ENCODE measurements at regions not wholly inside any gene's neighbourhood (a gene's known extent, or its start where the extent isn't known, plus 50 kb on each side); places are given as distances from the start of the nearest gene placed in this dataset.

GRCh38 chr2:7913974-7914373 is 767.9 kb upstream of the ID2 start:
- no peak for FAIRE-seq

- no peak for FAIRE-seq
Observed at GRCh38 chr2:7915302-7916091, 766.4 kb upstream of the ID2 start.

GRCh38 chr2:7916670-7917069 is 765.2 kb upstream of the ID2 start:
- FAIRE-seq: no peak

GRCh38 chr2:7919510-7919909 is 762.3 kb upstream of the ID2 start:
- no peak for FAIRE-seq

- FAIRE-seq: no peak
Observed at GRCh38 chr2:7924023-7924762, 757.7 kb upstream of the ID2 start.

GRCh38 chr2:7925506-7925905 is 756.4 kb upstream of the ID2 start:
- FAIRE-seq: no peak

GRCh38 chr2:7927691-7928090 is 754.2 kb upstream of the ID2 start:
- no peak for FAIRE-seq

- no peak for FAIRE-seq
Observed at GRCh38 chr2:7929281-7929680, 752.6 kb upstream of the ID2 start.

- FAIRE-seq: no peak
Observed at GRCh38 chr2:7930800-7931635, 750.8 kb upstream of the ID2 start.

GRCh38 chr2:7931808-7932207 is 750.0 kb upstream of the ID2 start:
- FAIRE-seq: no peak

- no peak for FAIRE-seq
Observed at GRCh38 chr2:7933672-7934071, 748.2 kb upstream of the ID2 start.

GRCh38 chr2:7934476-7934875 is 747.4 kb upstream of the ID2 start:
- no peak for FAIRE-seq

GRCh38 chr2:7937082-7937481 is 744.8 kb upstream of the ID2 start:
- no peak for FAIRE-seq

GRCh38 chr2:7940723-7941122 is 741.1 kb upstream of the ID2 start:
- FAIRE-seq: no peak

GRCh38 chr2:7943446-7943845 is 738.4 kb upstream of the ID2 start:
- no peak for FAIRE-seq

- no peak for FAIRE-seq
Observed at GRCh38 chr2:7945026-7945425, 736.8 kb upstream of the ID2 start.

- FAIRE-seq: no peak
Observed at GRCh38 chr2:7950035-7950612, 731.7 kb upstream of the ID2 start.

- FAIRE-seq: no peak
Observed at GRCh38 chr2:7951001-7951400, 730.9 kb upstream of the ID2 start.

GRCh38 chr2:7951490-7951889 is 730.4 kb upstream of the ID2 start:
- FAIRE-seq: no peak

GRCh38 chr2:7952046-7952745 is 729.7 kb upstream of the ID2 start:
- no peak for FAIRE-seq

- FAIRE-seq: no peak
Observed at GRCh38 chr2:7953195-7953594, 728.7 kb upstream of the ID2 start.

- FAIRE-seq: no peak
Observed at GRCh38 chr2:7954234-7954633, 727.6 kb upstream of the ID2 start.
